Loucy (cell line): ENCODE measurements at regions not wholly inside any gene's neighbourhood (a gene's known extent, or its start where the extent isn't known, plus 50 kb on each side); places are given as distances from the start of the nearest gene placed in this dataset.
A peak's percentile ranks its signal among the peaks of the same experiment; 100 is the strongest.

Experiments
- CTCF ChIP-seq: fragments of 200-600 bp; sonication (generic); conservative IDR thresholded peaks from 2 replicates; pipeline ENCODE4 v1.5.1; 2014; ENCODE audit warnings: mild to moderate bottlenecking, antibody characterized with exemption, low read length
- EZH2phosphoT487 ChIP-seq: fragments of 200-600 bp; IDR thresholded peaks from 2 replicates; pipeline ENCODE4 v1.6.1; 2018; ENCODE audit warnings: antibody characterized with exemption, mild to moderate bottlenecking, moderate library complexity, borderline replicate concordance

GRCh38 chr1:172719694-172720138 is 60.8 kb downstream of the FASLG start:
- TF ChIP-seq EZH2phosphoT487, result no peak
- peak; percentile 98 for TF ChIP-seq CTCF
